Upper lobe of right lung (tissue), 1 donor: ENCODE measurements at regions not wholly inside any gene's neighbourhood (a gene's known extent, or its start where the extent isn't known, plus 50 kb on each side); places are given as distances from the start of the nearest gene placed in this dataset.

Experiments used
- ATAC-seq: fragments of 200-7000 bp; cut with Tn5 transposase; one replicate; pipeline ENCODE4 v1.9.1; 2020; ENCODE audit warnings: mild to moderate bottlenecking, moderate library complexity
- DNase-seq: peaks from one replicate; pipeline ENCODE4 v3.0.0-alpha.2; 2020
- H3K27ac ChIP-seq: fragments of 200-600 bp; one replicate; pipeline ENCODE4 v1.8.0; 2022
- H3K27me3 ChIP-seq: fragments of 200-600 bp; one replicate; pipeline ENCODE4 v1.8.0; 2022; ENCODE audit warnings: mild to moderate bottlenecking
- H3K36me3 ChIP-seq: fragments of 200-600 bp; one replicate; pipeline ENCODE4 v1.8.0; 2022
- H3K4me1 ChIP-seq: fragments of 200-600 bp; one replicate; pipeline ENCODE4 v1.8.0; 2022
- H3K4me3 ChIP-seq: fragments of 200-600 bp; one replicate; pipeline ENCODE4 v1.8.0; 2022; ENCODE audit warnings: mild to moderate bottlenecking
- H3K9me3 ChIP-seq: fragments of 200-600 bp; one replicate; pipeline ENCODE4 v1.8.0; 2022
- CTCF ChIP-seq: fragments of 200-600 bp; IDR thresholded peaks from one replicate; pipeline ENCODE4 v1.8.0; 2022; ENCODE audit warnings: antibody characterized with exemption
- intact Hi-C: fragments of 100-400 bp; cut with DNase I; formaldehyde crosslinking; loops from one replicate; pipeline ENCODE4 v1.11.0; 2022
- donor health status: DM: no; HTN: yes; CAD: no; lungs with severe emphysema.

DNA sequence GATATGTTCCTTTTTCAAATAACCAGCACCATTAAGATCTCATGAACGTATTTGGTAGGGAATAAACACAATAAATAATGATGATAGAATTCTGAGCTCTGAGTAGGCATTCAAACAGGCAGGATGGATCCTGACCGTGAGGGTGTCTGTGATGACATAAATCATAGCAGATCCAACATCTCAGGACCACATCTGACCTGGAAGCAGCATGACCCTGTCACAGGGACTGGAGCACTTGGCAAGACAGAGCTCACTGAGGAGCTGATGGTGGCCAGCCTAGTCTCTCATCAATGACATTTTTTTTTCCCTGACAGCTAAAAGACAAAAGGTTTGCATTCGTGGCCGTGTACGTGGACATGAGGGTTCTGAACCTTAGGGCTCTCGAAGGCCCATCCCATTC is 337.5 kb downstream of the NPIPA8 start:
- no peak for TF ChIP-seq CTCF
- no peaks in the 10 kb centered on the region for H3K4me1 ChIP-seq
- no peaks in the 10 kb centered on the region for H3K27me3 ChIP-seq
- no peaks in the 10 kb centered on the region for H3K36me3 ChIP-seq
- intact Hi-C loops, result no loop called here
- no peaks in the 10 kb centered on the region for H3K9me3 ChIP-seq
- ATAC-seq (no peak), DNase-seq (no peak)
- H3K4me3 ChIP-seq, result no peak overlapping the region
- no peak overlapping the region for H3K27ac ChIP-seq

DNA sequence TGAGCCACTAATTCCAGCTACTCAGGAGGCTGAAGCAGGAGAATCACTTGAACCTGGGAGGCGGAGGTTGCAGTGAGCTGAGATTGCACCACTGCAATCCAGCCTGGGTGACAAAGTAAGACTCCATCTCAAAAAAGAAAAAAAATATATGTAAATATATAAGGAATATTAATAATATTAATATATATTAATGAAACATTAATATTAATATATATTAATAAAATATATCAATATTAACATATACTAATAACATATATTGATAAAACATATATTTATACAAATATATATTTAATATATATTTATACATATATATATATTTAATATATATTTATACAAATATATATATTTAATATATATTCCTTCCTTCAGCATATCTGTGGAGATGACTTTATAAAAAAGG is 338.0 kb downstream of the NPIPA8 start:
- no peaks in the 10 kb centered on the region for H3K4me1 ChIP-seq
- DNase-seq (no peak), ATAC-seq (no peak)
- no peaks in the 10 kb centered on the region for H3K27me3 ChIP-seq
- intact Hi-C loops, result no loop called here
- no peak for TF ChIP-seq CTCF
- no peak overlapping the region for H3K27ac ChIP-seq
- no peaks in the 10 kb centered on the region for H3K9me3 ChIP-seq
- no peak overlapping the region for H3K4me3 ChIP-seq
- H3K36me3 ChIP-seq, result no peaks in the 10 kb centered on the region

DNA sequence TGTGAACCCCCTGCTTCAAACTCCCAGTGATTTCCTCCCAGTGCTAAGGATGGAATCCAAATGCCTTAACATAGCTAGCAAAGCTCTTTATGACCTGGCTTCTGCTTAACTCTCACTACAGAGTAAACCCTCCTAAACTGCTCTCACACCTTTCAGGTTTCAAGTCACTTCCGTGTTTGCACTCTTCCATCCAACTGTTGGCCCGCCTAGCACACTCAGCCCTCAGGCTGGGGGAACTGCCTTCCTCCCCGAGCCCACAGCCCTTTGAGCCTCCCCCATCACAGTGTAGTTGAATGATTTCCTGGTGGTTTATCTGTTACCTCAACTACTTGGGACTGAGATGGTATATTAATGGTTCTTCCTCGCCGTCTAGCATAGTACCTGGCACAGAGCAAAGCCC is 342.5 kb downstream of the NPIPA8 start:
- ATAC-seq (no peak), DNase-seq (no peak)
- no peaks in the 10 kb centered on the region for H3K27me3 ChIP-seq
- no peaks in the 10 kb centered on the region for H3K4me1 ChIP-seq
- no peaks in the 10 kb centered on the region for H3K36me3 ChIP-seq
- no peak for TF ChIP-seq CTCF
- H3K9me3 ChIP-seq, result no peaks in the 10 kb centered on the region
- H3K4me3 ChIP-seq, result no peak overlapping the region
- intact Hi-C loops, result no loop called here
- no peak overlapping the region for H3K27ac ChIP-seq

DNA sequence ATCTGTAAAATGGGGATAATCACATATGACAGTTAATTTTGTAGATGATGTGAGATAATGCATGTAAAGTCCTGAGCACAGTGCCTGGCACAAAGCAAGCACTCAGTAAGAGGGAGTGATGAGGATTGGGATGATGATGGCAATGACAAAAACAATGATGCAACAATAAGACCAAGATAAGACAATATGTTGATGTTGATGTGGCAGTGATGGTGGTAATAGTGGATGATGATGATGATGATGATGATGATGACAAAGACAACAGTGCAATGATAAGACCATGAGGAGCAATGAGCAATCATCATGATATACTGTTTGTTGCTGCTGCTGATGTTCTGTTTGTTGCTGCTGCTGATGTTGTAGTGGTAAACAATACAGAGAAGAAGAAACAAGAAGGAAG is 344.1 kb downstream of the NPIPA8 start:
- TF ChIP-seq CTCF, result no peak
- Histone ChIP-seq H3K4me1 (no peaks in the 10 kb centered on the region), H3K27ac (no peak overlapping the region), H3K27me3 (no peaks in the 10 kb centered on the region), H3K4me3 (no peak overlapping the region), H3K9me3 (no peaks in the 10 kb centered on the region), H3K36me3 (no peaks in the 10 kb centered on the region)
- ATAC-seq (no peak), DNase-seq (no peak)
- intact Hi-C loops, result no loop called here

- no peak for DNase-seq
- Histone ChIP-seq H3K4me3 (no peak overlapping the region), H3K4me1 (no peaks in the 10 kb centered on the region), H3K27me3 (no peaks in the 10 kb centered on the region), H3K27ac (no peak overlapping the region), H3K9me3 (no peaks in the 10 kb centered on the region), H3K36me3 (no peaks in the 10 kb centered on the region)
- intact Hi-C loops, result no loop called here
- ATAC-seq, result no peak
- TF ChIP-seq CTCF, result no peak
Observed at GRCh38 chr16:17989255-17989654, 347.3 kb downstream of the NPIPA8 start.

DNA sequence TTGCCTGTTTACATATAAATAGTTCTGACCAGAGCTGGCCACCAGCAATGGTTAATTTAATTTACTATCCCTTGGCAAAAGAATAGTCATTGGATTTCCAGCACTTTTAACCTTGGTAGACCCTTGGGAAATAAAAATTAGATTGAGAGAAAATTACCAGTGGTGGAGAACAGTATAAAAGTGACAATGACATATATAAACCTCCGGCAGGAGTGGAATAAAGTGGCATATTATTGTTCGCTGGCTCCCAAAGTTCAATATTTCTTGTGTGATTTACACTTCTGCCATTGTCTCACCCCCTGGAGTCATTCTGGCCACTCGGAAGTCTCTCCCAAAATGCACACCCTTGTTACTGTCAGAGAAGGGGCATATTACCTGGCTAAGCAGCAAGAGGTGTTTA is 347.7 kb downstream of the NPIPA8 start:
- H3K9me3 ChIP-seq, result no peaks in the 10 kb centered on the region
- DNase-seq (no peak), ATAC-seq (no peak)
- intact Hi-C loops, result no loop called here
- H3K27ac ChIP-seq, result no peak overlapping the region
- TF ChIP-seq CTCF, result no peak
- no peaks in the 10 kb centered on the region for H3K4me1 ChIP-seq
- H3K4me3 ChIP-seq, result no peak overlapping the region
- no peaks in the 10 kb centered on the region for H3K27me3 ChIP-seq
- no peaks in the 10 kb centered on the region for H3K36me3 ChIP-seq
